ELF-1 (cell line): ENCODE measurements at regions not wholly inside any gene's neighbourhood (a gene's known extent, or its start where the extent isn't known, plus 50 kb on each side); places are given as distances from the start of the nearest gene placed in this dataset.
"Not testable (repeated sequence)": the region's sequence is repeated elsewhere in the genome, so short reads cannot be mapped to it uniquely, and the experiment has no call there.

Experiments used
- DNase-seq: peaks from one replicate; pipeline ENCODE4 v3.0.0-alpha.2; 2016; ENCODE audit warnings: low read depth, low spot score

DNA sequence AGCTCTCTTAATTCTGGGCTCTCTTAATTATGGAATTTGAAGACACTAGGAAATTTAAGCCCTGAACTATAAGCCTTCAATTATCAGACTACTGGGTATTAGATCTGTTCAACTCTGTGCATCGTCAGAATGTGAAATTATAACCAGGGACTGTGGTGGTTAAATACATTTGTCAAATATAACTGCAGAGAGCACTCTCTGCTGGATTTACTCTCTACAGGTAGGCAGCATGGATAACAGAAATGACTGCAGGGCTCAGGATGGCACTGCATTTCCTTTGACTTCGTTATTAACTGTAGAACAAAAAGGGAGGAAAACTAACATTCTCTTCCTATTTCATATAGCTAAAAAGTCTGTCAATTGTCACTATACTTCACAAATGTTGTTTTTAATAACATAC lies 310.1 kb upstream of the RASGEF1B start:
- no peak for DNase-seq

DNA sequence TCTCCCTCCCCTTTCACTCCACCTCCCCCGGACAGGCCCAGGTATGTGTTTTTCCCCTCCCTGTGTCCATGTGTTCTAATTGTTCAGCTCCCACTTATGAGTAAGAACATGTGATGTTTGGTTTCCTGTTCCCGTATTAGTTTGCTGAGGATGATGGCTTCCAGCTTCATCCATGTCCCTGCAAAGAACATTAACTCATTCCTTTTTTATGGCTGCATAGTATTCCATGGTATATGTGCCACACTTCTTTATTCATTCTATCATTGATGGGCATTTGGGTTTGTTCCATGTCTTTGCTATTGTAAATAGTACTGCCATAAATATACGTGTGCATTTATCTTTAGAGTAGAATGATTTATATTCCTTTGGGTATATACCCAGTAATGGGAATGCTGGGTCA lies 306.0 kb upstream of the RASGEF1B start:
- not testable (repeated sequence) for DNase-seq

DNA sequence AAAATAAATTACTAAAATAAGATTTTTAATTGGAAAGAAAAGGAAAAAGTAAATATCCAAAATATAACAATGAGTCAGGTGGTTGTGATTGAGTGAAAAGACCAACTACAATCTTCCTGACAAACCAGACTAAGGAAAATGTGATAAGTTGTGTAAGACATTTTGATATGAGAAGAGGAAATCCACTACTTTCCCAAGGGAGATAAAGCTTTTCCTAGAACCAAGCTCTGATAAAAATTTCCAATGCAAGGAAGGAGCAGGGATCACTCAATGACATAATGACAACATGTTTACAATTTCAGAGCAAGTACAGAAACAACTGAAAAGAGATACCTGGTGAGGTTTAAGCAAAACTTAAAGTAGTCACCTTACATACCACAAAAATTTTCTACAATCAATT lies 305.1 kb upstream of the RASGEF1B start:
- DNase-seq = no peak

DNA sequence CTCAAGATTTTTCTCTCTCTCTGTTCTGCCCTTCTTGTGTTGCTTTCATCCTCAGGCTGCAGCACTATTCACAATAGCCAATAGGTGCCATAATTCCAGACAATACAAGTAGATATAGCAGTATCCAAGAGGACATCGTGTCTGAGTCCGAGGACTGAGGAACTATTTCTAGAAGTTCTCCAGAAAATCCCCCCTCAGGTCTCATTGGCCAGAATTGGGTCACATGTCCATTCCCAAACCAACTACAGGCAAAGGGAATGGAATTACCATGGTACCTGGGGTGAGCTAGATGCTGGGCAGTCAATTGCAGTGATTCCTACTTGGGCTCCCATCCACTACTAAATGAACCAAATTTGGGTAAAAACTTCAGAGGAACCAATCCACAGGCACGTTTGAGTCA lies 301.9 kb upstream of the RASGEF1B start:
- DNase-seq = no peak

DNA sequence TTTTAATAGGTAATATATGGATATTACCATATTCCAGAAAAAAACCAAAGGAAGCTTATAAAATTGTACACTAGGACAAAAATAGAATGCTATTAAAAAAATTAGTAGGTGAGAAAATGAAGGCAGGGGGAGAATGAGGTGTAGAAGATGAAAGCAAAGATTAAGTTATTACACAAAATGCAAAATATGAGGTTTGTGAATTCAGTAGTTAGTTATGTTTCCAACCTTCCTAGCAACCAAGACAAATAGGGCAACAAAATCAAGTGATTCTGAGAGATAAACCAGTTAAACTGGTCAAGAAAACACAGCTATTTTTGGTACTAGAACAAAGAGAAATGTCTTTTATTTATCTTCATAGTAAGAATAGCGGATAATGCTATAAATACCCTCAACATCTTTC lies 300.0 kb upstream of the RASGEF1B start:
- DNase-seq = no peak

DNA sequence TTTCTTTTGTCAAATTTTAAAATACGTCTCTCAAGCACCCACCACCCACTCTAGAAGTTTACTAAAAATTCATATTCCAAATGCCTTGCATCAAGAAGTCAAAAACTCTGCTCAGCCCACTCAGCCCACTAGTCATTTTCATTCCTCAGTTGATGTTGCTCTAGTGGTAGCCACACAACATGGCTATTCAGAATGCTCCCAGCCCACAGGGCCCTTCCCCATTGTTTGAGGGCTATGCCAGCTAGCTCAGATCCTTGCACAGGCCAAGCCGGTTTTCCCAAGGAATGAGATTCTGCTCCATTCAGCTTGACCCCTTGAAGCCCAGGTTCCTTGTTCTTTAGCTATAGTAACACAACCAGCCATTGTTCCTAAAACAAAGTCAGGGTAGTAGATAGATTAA lies 297.5 kb upstream of the RASGEF1B start:
- peak; percentile 6 for DNase-seq

DNA sequence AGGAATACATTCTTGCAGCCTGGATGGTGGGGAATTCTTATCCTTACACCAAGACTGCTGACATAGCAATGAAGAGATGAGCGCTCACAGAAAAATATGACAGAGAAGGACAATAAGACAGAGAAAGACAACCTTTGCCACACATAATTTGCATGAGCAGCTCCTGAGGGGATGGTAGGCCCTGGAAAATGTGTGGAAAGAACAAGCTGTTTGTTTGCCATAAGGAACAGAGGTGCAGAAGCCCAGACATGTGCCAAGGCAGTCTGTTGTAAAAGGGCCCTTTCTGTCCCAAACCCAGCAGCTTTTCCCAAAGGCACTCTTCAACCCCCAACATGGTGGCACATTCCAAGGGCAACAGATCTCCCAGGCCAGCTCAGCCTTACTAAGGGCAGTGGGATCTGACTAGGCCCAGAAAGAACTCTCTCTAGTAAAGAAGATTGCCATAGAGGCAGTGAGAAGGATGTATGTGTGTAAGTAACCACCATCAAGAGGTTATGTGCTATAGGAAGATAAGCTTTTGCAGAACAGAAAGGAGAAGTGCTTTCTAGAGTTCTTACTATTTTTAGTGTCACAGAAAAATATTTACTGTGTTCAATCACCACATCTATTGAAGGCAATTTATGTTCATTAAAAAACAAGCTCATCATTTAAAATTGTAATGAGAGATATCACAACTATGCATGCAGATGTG lies 287.0 kb upstream of the RASGEF1B start:
- DNase-seq = no peak

DNA sequence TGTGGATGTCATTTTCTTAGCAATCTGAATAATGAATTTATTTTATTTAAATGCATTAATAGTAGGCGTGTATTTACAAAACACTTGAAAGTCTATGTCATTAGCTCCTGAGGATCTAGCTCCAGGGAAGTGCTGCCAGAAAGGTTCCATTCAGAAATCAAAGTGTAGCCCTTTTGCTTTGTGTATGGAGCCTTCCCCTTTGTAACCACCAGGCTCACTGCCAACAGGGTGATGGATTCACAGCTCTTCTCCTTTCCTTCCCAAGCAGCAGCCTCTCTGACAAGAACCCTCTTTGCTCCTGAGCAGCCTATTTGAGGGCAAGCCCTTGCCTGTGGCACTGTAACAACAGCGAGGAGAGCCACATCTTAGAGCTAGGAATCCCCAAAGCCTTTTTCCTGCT lies 286.0 kb upstream of the RASGEF1B start:
- peak; percentile 61 for DNase-seq

DNA sequence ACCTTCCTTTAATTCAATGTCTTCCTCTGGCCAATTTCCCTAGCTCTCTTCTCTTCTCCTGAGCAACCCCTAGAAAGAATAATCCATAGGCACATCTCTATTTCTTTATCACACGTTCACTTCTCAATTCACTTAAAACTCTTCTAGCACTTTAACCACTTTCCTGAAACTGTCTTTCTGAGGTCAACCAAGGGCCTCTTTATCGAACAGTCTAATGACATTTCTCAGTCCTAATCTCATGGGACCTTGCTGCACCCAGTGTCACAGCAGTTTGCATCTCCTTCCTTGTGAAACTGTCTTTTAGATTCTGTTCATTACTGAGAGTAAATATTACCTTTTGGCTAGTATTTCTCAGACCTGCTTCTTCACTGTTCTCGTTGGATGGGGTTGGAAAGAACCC lies 285.3 kb upstream of the RASGEF1B start:
- DNase-seq = no peak

DNA sequence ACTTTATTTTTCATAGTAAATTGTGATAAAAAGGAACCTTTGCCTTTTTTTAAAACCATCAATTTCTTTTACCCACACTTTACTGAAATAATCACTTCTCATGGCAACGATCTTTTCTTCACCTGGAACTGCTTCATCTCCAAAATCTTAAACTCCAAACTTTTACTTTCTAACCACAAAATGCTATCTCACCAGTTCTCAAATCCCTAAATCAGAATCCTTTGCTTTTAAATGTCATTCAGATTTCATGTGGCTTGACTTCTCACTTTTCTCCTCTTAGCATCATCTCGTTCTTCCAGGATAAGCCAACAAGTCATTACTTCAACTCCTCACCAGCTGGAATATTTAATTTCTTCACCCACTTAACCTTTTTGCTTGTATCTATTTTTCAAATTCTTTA lies 284.3 kb upstream of the RASGEF1B start:
- DNase-seq = no peak

DNA sequence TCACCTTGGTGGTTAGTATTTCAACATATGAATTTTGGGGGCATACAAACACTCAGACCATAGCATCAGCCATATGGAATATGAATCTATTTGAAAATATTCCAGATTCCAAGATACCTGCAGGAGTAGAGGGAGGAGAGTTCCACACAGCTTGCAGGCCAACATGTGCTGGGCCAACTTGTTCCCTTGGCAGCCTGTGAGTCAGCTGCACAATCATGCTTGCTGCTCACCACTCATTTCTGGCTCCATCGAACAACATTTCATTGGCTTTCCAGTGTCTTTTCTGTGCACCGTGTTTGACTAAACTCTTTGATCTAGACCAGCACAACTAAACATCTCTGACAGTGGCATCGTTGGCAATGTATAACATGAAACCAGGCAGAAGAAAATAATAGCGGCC lies 282.5 kb upstream of the RASGEF1B start:
- DNase-seq = no peak

DNA sequence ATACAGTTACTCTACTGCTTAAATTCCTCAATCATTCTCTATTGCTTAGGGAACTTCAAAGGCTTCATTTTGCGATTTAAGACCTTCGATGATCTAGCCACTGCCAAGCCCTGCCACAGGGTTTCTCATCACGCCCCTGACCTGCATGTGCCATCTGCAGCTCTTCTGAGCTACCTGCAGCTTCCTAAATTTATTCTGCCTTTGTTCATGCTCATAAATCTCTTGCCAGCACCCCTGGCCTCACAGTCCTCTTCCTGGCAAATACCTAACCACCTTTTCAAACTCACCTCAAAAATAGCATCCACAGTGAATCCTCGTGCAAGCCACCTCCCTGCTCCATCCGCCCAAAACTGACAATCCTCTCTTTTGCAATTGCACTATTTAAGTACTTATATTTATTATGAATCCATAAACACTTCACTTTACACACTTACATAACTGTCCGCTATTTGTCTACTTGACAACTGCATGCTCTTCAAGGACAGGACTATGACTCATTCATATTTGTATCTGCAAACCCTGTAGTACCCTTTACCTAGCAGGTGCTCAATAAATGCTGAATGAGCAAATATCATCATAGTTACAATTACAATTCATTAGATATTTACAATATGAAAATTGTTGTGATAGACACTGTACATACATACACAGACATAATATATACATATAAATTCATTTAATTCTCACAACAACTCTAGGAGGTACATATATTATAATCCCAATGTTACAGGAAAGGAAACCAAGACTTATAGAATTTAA lies 280.0 kb upstream of the RASGEF1B start:
- DNase-seq = no peak

DNA sequence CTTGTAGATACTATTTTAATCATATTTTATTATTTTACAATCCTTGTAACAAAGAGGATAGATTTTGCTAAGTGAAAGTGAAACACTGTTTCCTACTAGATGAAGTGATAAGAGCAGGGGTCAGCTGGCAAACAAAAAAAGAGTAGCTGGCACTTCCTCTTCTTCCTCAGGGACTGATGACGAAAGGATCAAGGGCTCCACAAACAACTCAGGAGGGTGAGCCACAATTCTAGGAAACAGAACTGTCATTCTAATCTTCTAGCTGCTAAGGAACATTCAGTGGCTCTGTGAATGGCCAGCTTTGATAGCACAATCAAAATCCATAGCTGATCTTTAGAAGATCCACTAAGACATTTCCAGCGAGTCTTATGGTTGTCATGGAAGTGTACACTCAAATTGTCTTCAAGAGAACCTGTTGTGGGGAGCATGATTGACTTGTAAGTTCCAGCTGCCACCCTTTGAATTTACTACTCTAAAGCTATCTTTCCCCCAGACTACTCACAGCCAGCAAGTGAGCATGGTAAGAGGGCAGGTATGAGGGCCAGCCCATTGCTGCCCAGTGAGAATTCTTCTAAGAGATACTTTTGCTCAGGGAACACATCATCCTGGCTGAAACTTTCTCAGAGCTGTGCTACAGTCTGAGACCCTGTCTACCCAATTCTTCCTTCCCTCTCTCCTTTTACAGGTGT lies 275.7 kb upstream of the RASGEF1B start:
- DNase-seq = no peak

DNA sequence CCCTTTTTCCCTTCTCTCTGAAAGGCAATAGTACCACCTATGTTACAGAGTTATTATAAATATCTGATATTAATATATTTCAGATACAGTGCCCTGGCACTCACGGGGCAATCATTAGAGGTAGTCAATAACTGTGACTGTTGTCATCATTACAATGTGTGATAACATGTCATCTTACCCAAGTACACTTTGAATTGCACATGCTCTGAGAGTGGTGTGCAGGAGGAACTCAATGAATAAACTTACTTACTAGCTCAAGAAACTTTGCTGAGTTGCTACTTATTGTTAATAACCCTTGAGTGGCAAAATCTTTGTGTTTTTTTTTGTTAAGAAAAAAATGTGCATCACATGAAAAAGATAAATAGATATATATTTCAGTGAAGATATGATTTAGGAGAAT lies 275.1 kb upstream of the RASGEF1B start:
- DNase-seq = no peak

DNA sequence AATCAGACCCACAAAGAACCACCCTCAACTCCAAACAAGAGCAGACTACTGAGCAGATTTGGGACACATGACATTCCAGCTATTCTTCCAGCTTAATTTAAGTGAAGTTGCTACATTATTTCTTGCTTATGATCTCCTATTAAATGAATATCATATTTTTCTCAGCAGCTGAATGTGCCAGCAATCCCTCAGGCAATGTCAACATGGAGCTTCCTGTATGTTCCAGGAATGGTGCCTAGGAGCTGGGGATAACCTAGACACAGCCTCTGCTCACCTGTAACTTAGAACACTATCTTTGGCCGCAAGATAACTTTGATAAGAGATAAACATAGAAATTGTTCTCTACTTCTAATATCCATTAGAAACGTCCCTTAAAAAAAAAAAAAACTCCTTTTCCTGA lies 274.4 kb upstream of the RASGEF1B start:
- no peak for DNase-seq

DNA sequence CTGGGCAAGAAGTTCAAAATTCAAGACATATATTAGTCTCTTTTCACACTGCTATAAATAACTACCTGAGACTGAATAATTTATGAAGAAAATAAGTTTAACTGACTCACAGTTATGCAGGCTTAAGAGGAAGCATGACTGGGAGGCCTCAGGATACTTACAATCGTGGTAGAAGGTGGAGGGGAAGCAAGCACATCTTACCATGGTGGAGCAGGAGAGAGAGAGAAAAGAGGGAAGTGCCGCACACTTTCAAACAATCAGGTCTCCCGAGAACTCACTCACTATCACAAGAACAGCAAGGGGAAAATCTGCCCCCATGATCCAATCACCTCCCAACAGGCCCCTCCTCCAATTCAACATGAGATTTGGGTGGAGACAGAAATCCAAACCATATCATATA lies 273.3 kb upstream of the RASGEF1B start:
- no peak for DNase-seq

DNA sequence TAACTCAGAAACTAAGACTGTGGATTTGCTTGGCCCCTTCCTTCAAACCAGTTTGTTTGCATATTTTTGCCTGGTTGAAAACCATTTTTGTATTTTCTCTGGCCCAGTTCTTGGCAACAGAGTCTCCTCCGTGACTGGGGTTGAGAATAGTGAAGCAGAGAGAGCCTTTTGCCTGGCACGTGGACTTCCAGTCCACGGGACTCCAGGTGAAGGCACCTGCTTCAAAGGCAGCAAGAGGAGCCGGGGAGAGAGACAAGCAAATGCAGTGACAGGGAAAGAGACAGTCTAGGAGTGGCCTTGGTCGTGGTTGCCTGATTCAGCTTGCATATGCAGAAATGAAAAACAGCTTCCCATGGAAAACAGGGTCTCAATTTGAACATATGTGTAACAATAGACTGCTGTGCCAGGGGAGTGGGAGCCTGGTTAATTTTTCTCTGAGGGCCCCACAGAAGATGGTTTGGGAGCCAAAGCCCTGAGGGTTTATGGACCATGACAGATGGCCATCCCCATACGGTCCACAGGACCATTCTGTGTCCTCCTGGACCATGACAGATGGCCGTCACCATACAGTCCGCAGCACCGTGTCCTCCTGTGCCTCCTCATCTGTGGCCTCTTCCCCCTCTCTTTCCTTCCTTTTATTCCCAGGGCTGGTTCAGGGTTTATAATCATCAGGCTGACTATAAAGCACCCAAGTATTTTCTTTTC lies 272.2 kb upstream of the RASGEF1B start:
- no peak for DNase-seq

DNA sequence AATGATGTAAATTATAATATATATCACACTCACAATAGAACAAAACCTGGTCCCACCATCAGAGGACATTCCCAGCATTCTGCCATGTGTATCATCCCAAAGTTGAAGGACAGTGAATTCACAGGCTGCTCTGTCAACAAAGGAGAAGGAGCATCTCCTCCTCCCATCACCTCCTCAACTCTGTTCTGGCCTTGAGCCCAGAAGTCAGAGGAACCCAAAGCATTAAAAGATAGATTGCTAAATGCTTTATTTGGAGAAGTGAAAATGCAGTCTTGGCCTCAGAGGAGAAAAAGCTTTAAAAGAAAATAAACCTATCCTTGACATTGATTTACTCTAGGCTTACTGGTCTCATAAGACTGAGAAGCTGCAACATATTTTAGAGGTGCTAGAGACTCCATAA lies 268.8 kb upstream of the RASGEF1B start:
- no peak for DNase-seq

DNA sequence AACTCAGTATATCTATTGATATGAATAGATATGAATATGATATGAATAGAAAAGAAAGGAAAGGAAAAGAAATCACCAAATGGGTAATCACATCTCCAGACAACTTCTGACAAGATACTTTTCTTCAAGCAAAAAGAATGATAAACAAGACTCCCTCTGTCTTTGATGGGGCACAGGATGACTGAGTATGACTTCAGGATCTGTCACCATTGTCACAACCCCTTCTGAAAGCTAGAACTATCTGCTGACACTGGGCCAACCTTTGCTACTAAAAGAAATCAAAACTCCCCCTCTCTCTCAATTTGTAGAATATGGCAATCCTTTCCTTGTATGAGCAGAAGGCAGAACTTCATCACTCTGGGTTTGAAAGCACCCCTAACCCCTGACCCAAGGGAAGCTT lies 267.2 kb upstream of the RASGEF1B start:
- DNase-seq = no peak

DNA sequence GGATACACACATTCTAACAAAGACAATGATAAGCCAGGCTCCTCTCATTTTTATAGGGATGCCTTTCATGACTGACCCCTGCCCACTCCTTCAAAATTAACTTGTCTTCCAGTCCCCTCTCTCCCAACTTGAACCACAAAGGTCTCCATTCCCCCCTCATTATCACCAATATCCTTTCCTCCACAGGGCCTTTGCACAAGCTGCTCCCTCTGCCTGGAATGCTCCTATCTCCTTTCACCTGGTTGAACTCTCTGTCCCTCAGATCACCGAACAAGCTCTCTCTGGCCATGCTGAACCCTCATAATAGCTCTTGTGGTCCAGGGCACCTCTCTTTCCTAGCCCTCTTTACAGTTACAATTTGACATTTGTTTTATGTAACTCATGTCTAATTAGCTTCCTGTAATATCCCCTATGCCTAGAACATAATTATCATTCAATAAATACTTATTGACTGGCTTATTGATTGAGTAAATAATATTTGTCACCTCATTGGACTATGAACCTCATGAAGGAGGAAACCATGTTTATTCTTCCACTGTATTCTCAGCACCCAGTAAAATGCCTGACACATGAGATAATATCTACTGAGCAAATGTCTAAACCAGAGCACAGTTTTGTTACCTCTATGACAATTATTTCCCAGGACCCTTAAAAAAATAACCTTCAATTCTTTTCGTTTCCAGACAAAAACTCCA lies 266.3 kb upstream of the RASGEF1B start:
- no peak for DNase-seq

DNA sequence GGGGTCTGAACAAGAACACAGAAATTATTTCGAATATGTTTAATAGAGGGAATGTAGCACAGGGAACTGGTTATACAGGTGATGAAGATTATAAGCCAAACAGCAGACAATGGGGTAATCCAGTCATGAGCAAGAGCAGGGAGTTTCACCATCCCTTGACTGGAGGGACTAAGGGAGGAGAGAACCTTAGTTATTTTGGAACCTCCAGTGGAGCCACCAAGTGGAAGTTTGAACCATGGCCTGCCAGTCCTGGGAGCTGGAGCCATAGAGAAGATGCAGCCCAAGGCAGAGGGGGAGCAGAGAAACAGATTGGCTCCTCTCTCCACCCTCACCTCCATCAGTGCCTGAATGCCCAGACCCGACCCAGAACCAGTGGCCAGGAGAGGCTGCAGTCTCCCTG lies 264.6 kb upstream of the RASGEF1B start:
- DNase-seq = no peak

DNA sequence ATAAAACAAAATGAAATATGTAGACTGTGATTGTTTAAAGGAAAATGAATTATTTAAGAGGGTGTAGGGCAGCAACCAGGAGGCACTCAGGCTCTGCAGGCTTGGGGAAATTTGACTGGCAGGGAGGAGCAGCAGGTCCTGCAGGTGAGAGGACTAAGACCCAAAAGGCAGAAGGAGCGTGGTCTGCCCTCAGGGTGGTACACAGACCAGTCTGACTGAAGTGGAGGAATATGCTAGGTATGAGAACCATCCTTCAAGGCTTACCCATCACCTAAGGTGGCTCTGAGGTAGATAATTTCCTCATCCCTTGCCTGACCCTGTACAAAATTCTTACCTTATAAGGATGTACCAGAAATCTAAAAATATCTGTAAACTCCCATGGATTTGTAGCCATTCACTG lies 261.3 kb upstream of the RASGEF1B start:
- DNase-seq = peak; percentile 32
